ENCODE measurements at regions not wholly inside any gene's neighbourhood (a gene's known extent, or its start where the extent isn't known, plus 50 kb on each side); places are given as distances from the start of the nearest gene placed in this dataset.

DNA sequence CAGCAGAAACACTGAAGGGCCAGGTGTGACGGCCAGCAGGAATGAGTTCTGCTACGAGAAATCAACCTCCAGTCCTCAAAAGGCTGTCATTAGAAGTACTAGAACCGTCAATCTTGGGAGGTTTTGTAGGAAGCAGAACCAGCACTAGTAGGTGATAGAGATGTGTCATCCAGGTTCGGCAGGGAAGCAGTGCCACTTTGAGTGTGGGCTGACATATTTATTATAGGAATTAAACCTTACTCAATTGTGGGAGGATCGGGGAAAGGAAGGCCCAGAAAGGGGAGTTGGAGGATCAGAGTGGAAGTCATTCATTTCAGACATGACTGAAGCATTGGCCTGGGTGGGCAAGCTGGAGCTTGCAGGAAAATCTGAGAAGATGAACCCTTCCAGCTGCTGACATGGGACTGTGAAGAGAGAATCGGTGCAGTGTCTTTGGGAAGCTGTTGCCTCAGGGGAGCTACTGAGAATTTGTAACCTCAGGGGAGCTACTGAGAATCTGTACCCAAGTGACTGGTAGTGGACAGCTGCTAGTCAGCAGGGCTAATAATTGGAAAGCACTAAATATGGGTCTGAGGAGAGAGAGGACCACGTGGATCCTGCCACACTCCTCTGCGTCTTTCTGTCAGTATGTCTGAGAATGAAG lies 177.4 kb downstream of the SPRY1 start:
- H3K4me1 ChIP-seq (ENCODE audit: insufficient read depth, low read length): no peaks in the 10 kb centered on the region
- no peaks in the 10 kb centered on the region for H3K27me3 ChIP-seq (ENCODE audit: insufficient read depth, low read length)
- no peak overlapping the region for H3K4me3 ChIP-seq (ENCODE audit: low read length)
- no peak overlapping the region for H2AFZ ChIP-seq (ENCODE audit: low read depth, low read length)
- H3K36me3 ChIP-seq (ENCODE audit: insufficient read depth, low read length): no peaks in the 10 kb centered on the region
- no peaks in the 10 kb centered on the region for H3K9me3 ChIP-seq (ENCODE audit: low read length)

DNA sequence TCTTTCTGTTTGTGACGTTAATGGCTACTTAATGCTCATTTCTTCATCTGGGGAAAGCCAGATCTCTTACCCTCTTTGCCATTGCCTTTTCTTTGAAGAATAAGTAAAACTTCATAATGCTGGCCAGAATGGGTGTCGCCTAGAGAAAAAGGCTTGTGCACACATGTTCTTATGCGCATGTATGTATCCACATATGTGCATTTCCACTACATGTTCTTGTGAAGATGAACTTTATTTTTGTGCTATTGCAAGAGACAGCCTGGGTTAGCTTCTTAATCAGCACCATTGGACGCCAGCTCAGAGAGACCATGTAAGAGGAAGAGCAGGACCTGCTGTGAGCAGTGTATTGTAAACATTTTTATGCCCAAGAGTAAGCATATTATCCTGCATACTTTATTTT lies 178.7 kb downstream of the SPRY1 start:
- Histone ChIP-seq H3K4me3 (ENCODE audit: low read length) (no peak overlapping the region), H3K36me3 (ENCODE audit: insufficient read depth, low read length) (no peaks in the 10 kb centered on the region), H3K27me3 (ENCODE audit: insufficient read depth, low read length) (no peaks in the 10 kb centered on the region), H3K9me3 (ENCODE audit: low read length) (no peaks in the 10 kb centered on the region), H2AFZ (ENCODE audit: low read depth, low read length) (no peak overlapping the region), H3K4me1 (ENCODE audit: insufficient read depth, low read length) (no peaks in the 10 kb centered on the region)

DNA sequence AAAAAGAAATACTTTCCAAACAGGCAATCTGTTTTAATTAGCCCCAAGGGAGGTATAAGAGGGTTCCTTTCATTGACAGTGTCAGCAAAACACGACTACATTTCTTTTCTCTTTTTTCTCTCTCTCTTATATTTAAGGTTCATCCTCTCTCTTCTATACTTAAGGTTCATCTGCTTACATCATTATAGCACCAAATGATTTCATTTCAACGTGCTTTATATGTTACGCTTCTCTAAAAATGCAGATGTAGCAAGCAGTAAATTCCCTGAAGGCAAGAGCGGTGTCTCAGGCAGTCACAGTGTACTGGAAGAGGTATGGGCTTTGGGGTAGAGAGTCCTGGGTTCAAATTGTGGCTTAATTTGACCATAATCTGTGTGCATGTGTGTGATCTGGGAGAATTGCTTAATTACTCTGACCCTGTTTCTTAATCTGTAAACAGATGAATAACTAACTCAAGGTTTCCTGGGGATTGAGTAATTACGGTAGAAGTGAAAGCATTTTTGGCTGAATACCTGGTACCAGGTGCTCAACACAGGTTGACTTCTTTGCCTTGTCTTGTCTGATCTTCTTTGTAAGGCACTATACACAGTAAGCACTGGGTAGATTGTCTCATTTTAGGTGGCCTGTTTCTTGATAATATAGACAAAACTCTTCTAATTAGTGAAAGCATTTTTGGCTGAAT lies 180.8 kb downstream of the SPRY1 start:
- Histone ChIP-seq H3K9me3 (ENCODE audit: low read length) (no peaks in the 10 kb centered on the region), H3K36me3 (ENCODE audit: insufficient read depth, low read length) (no peaks in the 10 kb centered on the region), H3K4me1 (ENCODE audit: insufficient read depth, low read length) (no peaks in the 10 kb centered on the region), H3K4me3 (ENCODE audit: low read length) (no peak overlapping the region), H2AFZ (ENCODE audit: low read depth, low read length) (no peak overlapping the region), H3K27me3 (ENCODE audit: insufficient read depth, low read length) (no peaks in the 10 kb centered on the region)

DNA sequence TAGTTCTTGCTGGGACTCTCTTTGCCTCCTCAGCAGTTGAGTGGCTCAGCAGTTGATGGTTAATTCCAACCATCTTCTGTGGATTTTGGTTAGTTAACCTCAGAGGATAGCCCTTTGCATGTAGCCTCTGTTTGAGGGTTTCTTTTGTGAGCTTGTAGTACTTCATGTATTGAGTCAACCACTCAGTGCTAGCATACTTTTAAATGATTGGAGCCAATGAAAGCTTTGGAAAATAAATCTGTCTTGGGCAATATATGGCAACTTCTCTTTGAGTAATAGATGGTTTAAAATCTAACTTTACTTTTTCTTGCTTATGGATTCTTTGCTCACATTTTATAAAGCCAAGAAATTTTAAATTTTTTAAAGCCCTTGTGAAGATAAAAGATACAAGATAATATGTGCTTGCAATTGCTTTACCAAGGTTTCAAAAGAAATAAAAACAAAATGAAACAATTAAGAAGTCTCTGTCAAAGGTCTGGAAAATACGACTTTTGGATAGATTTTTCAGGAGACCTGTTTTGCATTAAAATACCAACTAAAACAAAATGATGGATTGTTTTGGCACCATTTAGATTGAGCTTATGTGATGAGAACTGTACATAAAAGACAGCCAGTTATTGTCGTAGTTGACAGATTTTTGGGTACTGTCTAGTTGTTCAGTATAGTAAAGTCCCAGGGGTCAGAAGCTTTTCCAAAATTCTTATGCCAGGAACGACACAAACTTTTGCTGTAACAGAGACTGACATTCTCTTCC lies 181.9 kb downstream of the SPRY1 start:
- no peaks in the 10 kb centered on the region for H3K9me3 ChIP-seq (ENCODE audit: low read length)
- no peaks in the 10 kb centered on the region for H3K27me3 ChIP-seq (ENCODE audit: insufficient read depth, low read length)
- H3K36me3 ChIP-seq (ENCODE audit: insufficient read depth, low read length): no peaks in the 10 kb centered on the region
- no peaks in the 10 kb centered on the region for H3K4me1 ChIP-seq (ENCODE audit: insufficient read depth, low read length)
- H3K4me3 ChIP-seq (ENCODE audit: low read length): no peak overlapping the region
- H2AFZ ChIP-seq (ENCODE audit: low read depth, low read length): no peak overlapping the region

DNA sequence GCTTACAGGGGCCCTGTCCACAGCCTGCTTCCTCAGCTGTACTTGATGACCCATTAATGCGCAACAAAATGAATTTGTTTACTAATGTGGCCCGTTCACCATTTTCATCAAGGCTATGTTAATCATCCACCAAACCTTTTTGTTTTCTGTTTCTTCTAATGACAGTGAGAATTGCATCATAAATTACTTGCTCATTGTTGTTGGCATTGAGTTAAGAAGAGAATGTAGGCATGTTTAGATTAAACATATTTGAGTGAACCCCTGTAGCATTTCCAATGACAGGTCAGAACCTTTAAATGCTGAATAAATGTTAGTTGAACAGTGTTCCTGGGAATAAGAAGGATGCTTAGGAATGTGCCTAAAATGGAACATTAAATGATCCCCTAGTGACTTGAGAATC lies 183.4 kb downstream of the SPRY1 start:
- no peaks in the 10 kb centered on the region for H3K9me3 ChIP-seq (ENCODE audit: low read length)
- H2AFZ ChIP-seq (ENCODE audit: low read depth, low read length): no peak overlapping the region
- H3K4me1 ChIP-seq (ENCODE audit: insufficient read depth, low read length): no peaks in the 10 kb centered on the region
- no peaks in the 10 kb centered on the region for H3K27me3 ChIP-seq (ENCODE audit: insufficient read depth, low read length)
- H3K4me3 ChIP-seq (ENCODE audit: low read length): no peak overlapping the region
- H3K36me3 ChIP-seq (ENCODE audit: insufficient read depth, low read length): no peaks in the 10 kb centered on the region

DNA sequence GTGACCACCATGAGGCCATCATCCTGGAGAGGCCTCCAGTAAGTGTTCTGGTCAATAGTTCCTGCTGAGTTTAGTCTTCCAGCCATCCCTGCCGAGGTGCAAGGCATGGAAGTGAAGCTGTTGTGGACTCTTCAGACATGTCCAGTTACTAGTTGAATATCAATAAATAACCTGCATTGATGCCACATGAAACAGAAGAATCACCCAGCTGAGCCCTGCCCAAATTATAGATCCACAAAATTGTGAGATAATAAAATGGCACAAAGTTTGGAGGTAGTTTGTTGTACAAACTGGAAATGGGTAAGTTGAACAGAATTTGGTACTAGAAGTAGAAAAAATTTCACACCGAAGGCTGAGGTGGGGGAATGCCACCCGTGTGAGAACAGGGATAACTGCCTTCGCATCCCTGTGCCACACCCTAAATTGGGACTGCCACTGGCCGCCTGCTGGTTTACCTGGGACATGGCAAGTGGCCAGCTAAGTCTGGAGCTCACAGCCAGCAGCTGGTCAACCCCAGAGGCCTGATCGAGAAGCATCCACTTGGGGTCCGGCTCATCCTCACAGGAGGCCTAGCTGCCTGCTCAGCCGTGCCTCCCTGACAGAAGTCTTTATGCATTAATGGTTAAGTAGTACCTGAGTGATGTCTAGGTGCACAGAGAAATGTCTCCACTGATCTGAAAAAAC lies 184.5 kb downstream of the SPRY1 start:
- no peak overlapping the region for H3K4me3 ChIP-seq (ENCODE audit: low read length)
- no peaks in the 10 kb centered on the region for H3K9me3 ChIP-seq (ENCODE audit: low read length)
- H3K36me3 ChIP-seq (ENCODE audit: insufficient read depth, low read length): no peaks in the 10 kb centered on the region
- no peaks in the 10 kb centered on the region for H3K4me1 ChIP-seq (ENCODE audit: insufficient read depth, low read length)
- H2AFZ ChIP-seq (ENCODE audit: low read depth, low read length): no peak overlapping the region
- H3K27me3 ChIP-seq (ENCODE audit: insufficient read depth, low read length): no peaks in the 10 kb centered on the region

DNA sequence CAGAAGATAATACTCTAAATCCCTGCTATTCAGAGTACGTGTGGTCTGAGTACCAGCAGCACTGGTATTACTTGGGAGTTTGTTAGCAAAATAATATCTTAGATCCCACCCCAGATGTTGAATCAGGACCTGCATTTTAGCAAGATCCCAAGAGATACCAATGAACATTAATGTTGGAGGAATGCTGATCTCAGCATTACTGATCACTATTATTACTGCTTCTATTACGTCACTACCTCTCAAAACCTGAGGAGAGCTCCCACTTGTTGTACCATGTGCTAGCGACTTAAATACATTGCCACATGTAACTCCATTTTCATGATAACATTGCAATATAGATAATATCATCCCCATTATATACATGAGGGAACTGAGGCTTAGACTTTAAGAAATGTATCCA lies 185.2 kb downstream of the SPRY1 start:
- Histone ChIP-seq H3K27me3 (ENCODE audit: insufficient read depth, low read length) (no peaks in the 10 kb centered on the region), H3K4me3 (ENCODE audit: low read length) (no peak overlapping the region)

DNA sequence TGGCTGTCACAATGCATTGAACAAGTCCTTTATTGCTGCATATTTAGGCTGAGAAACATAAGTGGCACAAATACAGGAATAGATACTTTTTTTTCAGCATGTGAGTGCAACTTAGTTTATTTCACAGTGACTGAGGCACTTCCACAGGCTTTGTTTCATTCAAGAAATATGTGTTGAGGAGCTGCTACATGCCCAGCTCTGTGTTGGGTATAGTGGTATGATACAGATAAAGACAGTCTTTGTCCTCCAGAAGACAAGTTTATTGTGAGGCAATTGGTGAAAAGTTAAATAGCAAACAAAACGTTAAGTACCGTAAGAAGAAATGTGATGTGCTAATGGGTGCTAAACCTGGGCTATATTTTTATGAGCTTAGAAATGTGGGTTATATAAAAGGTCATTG lies 186.4 kb downstream of the SPRY1 start:
- no peaks in the 10 kb centered on the region for H3K36me3 ChIP-seq (ENCODE audit: insufficient read depth, low read length)
- peaks cover under 1% of the 10 kb centered on the region for H3K9me3 ChIP-seq (ENCODE audit: low read length)
- no peak overlapping the region for H2AFZ ChIP-seq (ENCODE audit: low read depth, low read length)
- H3K27me3 ChIP-seq (ENCODE audit: insufficient read depth, low read length): no peaks in the 10 kb centered on the region
- no peaks in the 10 kb centered on the region for H3K4me1 ChIP-seq (ENCODE audit: insufficient read depth, low read length)
- no peak overlapping the region for H3K4me3 ChIP-seq (ENCODE audit: low read length)

More for the DNA sequence above, 185.2 kb downstream of the SPRY1 start:
- Histone ChIP-seq H2AFZ (ENCODE audit: low read depth, low read length) (no peak overlapping the region), H3K4me1 (ENCODE audit: insufficient read depth, low read length) (no peaks in the 10 kb centered on the region), H3K36me3 (ENCODE audit: insufficient read depth, low read length) (no peaks in the 10 kb centered on the region), H3K9me3 (ENCODE audit: low read length) (no peaks in the 10 kb centered on the region)

DNA sequence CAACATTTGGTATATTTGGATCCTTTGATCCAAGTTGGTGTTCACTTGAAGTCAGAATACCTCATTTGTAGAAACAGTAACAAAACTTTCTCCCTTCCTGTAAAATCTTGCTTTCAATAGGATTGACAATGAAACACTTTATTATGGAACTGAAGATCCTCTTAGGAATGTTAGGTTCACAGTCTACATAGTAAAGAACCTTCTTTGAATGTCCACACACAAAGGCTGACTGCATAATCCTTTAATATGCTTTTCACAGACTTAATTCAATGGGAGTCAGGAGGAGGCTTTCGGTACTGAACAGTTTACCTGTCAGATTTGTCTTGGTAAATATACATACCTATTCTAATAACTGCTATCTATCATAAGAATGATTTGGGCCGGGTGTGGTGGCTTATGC lies 188.5 kb downstream of the SPRY1 start:
- Histone ChIP-seq H3K4me3 (ENCODE audit: low read length) (no peak overlapping the region), H3K9me3 (ENCODE audit: low read length) (peaks cover 2% of the 10 kb centered on the region), H2AFZ (ENCODE audit: low read depth, low read length) (no peak overlapping the region), H3K27me3 (ENCODE audit: insufficient read depth, low read length) (no peaks in the 10 kb centered on the region), H3K4me1 (ENCODE audit: insufficient read depth, low read length) (peaks cover 2% of the 10 kb centered on the region), H3K36me3 (ENCODE audit: insufficient read depth, low read length) (no peaks in the 10 kb centered on the region)

DNA sequence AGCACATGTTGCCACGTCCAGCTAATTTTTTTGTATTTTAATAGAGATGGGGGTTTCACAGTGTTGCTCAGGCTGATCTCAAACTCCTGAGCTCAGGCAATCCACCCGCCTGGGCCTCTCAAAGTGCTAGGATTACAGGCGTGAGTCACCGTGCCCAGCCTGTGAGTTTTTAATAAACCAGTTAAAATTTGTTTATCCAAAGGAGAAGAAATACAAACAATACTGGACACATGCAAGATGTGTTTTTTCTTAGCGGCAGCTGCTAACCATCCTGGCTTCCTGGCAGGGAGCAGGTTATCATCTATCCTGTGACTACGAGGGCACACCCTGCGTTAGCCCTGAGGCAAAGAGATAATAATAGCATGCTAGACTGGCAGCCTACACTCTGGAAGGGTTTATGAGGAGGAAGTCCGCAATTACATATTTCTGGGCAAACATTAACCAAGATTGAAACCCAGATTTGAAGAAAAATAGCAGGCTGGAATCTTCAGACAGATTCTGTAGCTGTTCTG lies 191.4 kb downstream of the SPRY1 start:
- Histone ChIP-seq H3K4me1 (ENCODE audit: insufficient read depth, low read length) (peaks cover 2% of the 10 kb centered on the region), H3K4me3 (ENCODE audit: low read length) (no peak overlapping the region), H3K36me3 (ENCODE audit: insufficient read depth, low read length) (no peaks in the 10 kb centered on the region), H2AFZ (ENCODE audit: low read depth, low read length) (no peak overlapping the region), H3K27me3 (ENCODE audit: insufficient read depth, low read length) (no peaks in the 10 kb centered on the region), H3K9me3 (ENCODE audit: low read length) (peaks cover 2% of the 10 kb centered on the region)

DNA sequence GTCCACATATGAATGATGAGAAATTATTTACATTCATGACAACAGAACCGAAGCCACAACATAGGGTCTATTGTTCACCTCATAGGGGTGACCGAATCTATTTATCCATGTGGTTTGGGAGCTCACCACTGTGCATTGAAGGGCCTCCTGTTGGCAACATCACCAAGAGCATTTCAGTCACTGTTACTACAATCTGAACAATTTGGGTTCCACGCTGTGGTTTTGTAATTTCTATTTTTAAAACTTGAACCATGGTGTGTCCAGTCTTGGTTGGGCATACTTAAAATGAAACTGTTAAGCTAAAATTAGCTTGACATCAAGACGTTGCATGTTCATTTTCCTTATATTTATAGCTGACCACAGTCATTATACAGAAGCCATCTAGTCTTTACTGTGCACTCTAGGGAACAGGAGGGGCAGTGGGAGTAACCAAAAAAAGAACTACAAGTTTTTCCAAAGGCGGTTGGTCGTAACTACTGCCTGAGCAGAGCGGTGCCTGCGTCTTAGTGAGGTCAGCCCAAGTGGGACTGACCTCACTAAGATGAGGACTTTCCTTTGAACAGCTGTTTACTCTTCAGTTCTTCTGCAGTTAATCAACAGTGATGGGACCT lies 192.1 kb downstream of the SPRY1 start:
- H3K36me3 ChIP-seq (ENCODE audit: insufficient read depth, low read length): no peaks in the 10 kb centered on the region
- H3K4me3 ChIP-seq (ENCODE audit: low read length): no peak overlapping the region
- H3K9me3 ChIP-seq (ENCODE audit: low read length): peaks cover 2% of the 10 kb centered on the region
- peaks cover 2% of the 10 kb centered on the region for H3K4me1 ChIP-seq (ENCODE audit: insufficient read depth, low read length)
- H2AFZ ChIP-seq (ENCODE audit: low read depth, low read length): no peak overlapping the region
- H3K27me3 ChIP-seq (ENCODE audit: insufficient read depth, low read length): no peaks in the 10 kb centered on the region

DNA sequence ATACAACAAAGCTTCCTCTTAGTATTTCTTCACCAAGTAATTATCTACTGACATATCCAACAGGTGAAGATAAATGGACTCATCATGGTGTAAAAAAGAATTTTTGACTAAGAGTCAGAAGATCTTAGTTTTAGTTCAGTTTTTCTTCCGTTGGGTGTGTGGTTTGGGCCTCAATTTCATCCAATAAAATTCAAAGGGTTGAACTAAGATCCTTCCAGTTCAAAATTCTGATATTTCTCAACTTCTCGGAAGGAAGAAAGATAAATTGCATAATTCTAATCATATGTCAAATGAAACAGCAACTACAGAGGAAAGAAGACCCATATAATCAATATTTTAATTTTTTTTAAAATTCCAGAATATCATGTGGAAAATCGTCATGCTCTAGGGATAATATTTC lies 192.7 kb downstream of the SPRY1 start:
- no peak overlapping the region for H3K4me3 ChIP-seq (ENCODE audit: low read length)
- H3K9me3 ChIP-seq (ENCODE audit: low read length): peaks cover 2% of the 10 kb centered on the region
- no peaks in the 10 kb centered on the region for H3K36me3 ChIP-seq (ENCODE audit: insufficient read depth, low read length)
- H2AFZ ChIP-seq (ENCODE audit: low read depth, low read length): no peak overlapping the region
- peaks cover 2% of the 10 kb centered on the region for H3K4me1 ChIP-seq (ENCODE audit: insufficient read depth, low read length)
- H3K27me3 ChIP-seq (ENCODE audit: insufficient read depth, low read length): no peaks in the 10 kb centered on the region

Data from neuron (in vitro differentiated cells).